HEK293 (cell line): ENCODE measurements at regions not wholly inside any gene's neighbourhood (a gene's known extent, or its start where the extent isn't known, plus 50 kb on each side); places are given as distances from the start of the nearest gene placed in this dataset.
"Not testable (repeated sequence)": the region's sequence is repeated elsewhere in the genome, so short reads cannot be mapped to it uniquely, and the experiment has no call there.

Experiments
- CTCF ChIP-seq: fragments of 450-650 bp; formaldehyde crosslinking; IDR thresholded peaks from 2 replicates; pipeline ENCODE4 v1.5.1; 2016; ENCODE audit warnings: missing biosample characterization, missing genetic modification characterization
- ZBTB1 ChIP-seq: fragments of 450-650 bp; formaldehyde crosslinking; IDR thresholded peaks from 2 replicates; pipeline ENCODE4 v1.5.1; 2016; ENCODE audit warnings: missing biosample characterization, missing genetic modification characterization
- ZFP41 ChIP-seq: fragments of 450-650 bp; formaldehyde crosslinking; IDR thresholded peaks from 2 replicates; pipeline ENCODE4 v1.5.1; 2016; ENCODE audit warnings: missing biosample characterization, missing genetic modification characterization, borderline replicate concordance

- TF ChIP-seq CTCF, ZBTB1, ZFP41 (tag by site-specific recombination): not testable (repeated sequence)
Observed at GRCh38 chr4:34335156-34335555, 1909.2 kb downstream of the ARAP2 start.
